Adipocyte (in vitro differentiated cells): ENCODE measurements at regions not wholly inside any gene's neighbourhood (a gene's known extent, or its start where the extent isn't known, plus 50 kb on each side); places are given as distances from the start of the nearest gene placed in this dataset.

Experiments used
- DNase-seq: peaks from one replicate; pipeline ENCODE4 v3.0.0-alpha.2; 2015; ENCODE audit warnings: low read depth
- H3K27me3 ChIP-seq: replicated peaks from 2 replicates; pipeline ENCODE4 v1.7.0; 2013; ENCODE audit warnings: mild to moderate bottlenecking, low read length, moderate library complexity; ENCODE audit not compliant: control insufficient read depth, insufficient read depth
- H3K36me3 ChIP-seq: 2 replicates; pipeline ENCODE4 v1.7.0; 2013; ENCODE audit warnings: low read length, mild to moderate bottlenecking, moderate library complexity; ENCODE audit not compliant: control insufficient read depth, insufficient read depth, severe bottlenecking
- H3K4me1 ChIP-seq: 2 replicates; pipeline ENCODE4 v1.7.0; 2013; ENCODE audit warnings: mild to moderate bottlenecking, low read length, moderate library complexity; ENCODE audit not compliant: control insufficient read depth, insufficient read depth
- H3K4me3 ChIP-seq: 2 replicates; pipeline ENCODE4 v1.7.0; 2013; ENCODE audit warnings: mild to moderate bottlenecking, low read length, moderate library complexity
- H3K9ac ChIP-seq: 2 replicates; pipeline ENCODE4 v1.7.0; 2013; ENCODE audit warnings: mild to moderate bottlenecking, low read length, moderate library complexity
- H3K9me3 ChIP-seq: 2 replicates; pipeline ENCODE4 v1.7.0; 2013; ENCODE audit warnings: mild to moderate bottlenecking, low read length, moderate library complexity; ENCODE audit not compliant: control insufficient read depth

DNA sequence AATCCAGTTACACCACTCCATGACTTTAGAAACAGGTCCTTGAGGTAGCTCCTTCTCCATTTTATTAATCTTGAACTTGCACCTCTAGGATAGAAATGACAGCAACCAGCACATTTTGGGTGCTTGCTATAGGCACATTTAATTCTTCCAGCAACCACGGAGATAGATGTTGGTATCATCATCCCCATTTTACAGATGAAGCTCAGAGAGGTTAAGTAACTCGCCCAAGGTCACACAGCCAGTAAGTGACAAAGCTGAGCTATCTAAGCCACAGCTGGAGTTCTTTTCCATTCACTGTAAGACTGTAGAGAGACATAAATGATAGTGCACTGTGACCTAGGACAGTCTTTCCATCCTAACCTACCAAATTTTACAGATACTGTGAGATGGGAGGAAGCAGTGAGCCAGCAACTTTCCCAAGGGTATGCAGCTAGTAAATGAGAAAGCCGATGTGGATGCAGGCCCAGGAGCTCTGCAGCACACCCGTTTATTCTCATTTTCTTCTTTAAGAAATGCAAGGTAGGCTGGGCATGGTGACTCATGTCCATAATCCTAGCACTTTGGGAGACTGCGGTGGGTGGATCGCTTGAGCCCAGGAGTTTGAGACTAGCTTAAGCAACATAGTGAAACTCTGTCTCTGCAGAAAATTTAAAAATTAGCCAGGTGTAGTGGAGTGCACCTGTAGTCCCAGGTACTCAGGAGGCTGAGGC lies 103.2 kb downstream of the TBX5 start:
- H3K4me3 ChIP-seq: no peak overlapping the region
- H3K4me1 ChIP-seq: peaks cover 15% of the 10 kb centered on the region
- no peaks in the 10 kb centered on the region for H3K36me3 ChIP-seq
- H3K9me3 ChIP-seq: peaks cover 8% of the 10 kb centered on the region
- H3K27me3 ChIP-seq: no peaks in the 10 kb centered on the region
- no peak overlapping the region for H3K9ac ChIP-seq
- DNase-seq: no peak

DNA sequence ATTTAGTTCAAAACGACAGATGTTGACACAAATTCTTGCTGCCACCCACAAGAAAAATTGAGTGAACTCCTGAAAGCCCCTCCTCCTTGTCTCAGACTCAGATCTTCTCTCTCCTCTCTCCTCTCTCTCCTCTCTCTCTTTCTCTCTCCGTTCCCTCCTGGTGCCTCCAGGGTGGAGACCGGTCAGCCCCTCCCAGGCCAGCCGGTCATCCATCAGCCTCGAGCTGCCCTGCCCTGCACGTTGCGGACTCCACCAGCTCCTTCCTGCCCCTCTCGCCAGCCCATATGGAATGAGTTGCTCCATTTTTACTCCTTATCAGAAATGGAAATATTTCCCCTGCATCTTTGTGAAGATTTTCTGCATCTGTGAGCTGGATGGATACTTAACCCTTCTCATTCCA lies 103.8 kb downstream of the TBX5 start:
- Histone ChIP-seq H3K27me3 (no peaks in the 10 kb centered on the region), H3K9ac (no peak overlapping the region), H3K4me1 (peaks cover 12% of the 10 kb centered on the region), H3K9me3 (peaks cover 10% of the 10 kb centered on the region), H3K4me3 (no peak overlapping the region), H3K36me3 (no peaks in the 10 kb centered on the region)
- DNase-seq: no peak

DNA sequence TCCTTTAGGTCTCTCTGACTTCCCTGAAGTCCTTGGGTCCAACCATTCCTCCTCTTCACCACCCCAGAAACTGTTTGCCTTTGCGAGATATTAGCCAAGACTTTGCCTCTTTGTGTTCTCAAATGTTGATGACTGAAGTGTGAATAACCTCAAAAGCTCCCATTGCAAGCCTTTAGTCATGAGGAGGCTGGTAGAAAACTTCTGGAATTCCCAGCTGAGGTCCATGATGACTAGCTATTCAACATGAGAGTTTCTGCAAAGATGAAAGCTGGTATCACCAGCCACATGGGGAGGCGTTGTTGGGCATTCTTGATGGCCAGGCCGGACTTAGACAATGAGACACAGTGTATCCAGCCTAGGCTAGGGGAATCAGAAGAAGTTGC lies 111.7 kb downstream of the TBX5 start:
- peaks cover 18% of the 10 kb centered on the region for H3K9me3 ChIP-seq
- DNase-seq: no peak
- peaks cover 7% of the 10 kb centered on the region for H3K4me1 ChIP-seq

DNA sequence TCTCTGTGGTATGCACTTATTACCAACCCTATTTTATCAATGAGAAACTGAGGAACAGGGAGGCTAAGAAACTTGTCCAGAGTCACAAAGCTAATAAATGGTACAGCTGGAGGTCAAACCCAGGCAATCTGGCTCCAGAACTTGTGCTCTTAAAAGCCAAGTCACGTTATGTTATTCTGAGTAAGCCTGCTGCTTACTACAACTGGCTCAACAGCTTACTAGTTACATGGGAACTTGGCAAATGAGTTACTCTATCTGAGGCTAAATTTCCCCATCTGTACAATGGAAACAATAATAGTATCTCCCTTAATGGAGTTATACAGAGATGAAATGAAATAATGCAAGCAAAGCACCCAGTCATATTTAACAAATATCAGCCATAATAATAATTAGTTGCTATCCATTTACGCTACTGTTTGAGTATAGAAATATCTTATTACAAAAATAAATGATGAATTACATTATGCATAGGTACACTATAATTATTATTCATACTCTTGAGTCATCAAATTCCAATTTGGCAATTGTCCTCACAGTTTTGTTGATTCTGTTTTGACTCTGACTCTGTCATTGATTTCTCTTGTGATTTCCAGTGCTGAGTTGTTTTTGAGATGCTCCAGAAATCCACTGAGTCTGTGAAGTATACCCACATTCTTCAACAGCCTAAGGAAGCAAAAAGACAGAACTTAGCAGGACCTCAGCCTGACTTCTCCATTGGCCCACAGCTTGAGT lies 112.2 kb downstream of the TBX5 start:
- peaks cover 7% of the 10 kb centered on the region for H3K4me1 ChIP-seq
- H3K9me3 ChIP-seq: peaks cover 18% of the 10 kb centered on the region
- H3K4me3 ChIP-seq: no peak overlapping the region
- no peak overlapping the region for H3K9ac ChIP-seq
- H3K27me3 ChIP-seq: no peaks in the 10 kb centered on the region
- no peaks in the 10 kb centered on the region for H3K36me3 ChIP-seq
- DNase-seq: no peak

More for the DNA sequence above, 111.7 kb downstream of the TBX5 start:
- Histone ChIP-seq H3K36me3 (no peaks in the 10 kb centered on the region), H3K4me3 (no peak overlapping the region), H3K9ac (no peak overlapping the region), H3K27me3 (no peaks in the 10 kb centered on the region)

DNA sequence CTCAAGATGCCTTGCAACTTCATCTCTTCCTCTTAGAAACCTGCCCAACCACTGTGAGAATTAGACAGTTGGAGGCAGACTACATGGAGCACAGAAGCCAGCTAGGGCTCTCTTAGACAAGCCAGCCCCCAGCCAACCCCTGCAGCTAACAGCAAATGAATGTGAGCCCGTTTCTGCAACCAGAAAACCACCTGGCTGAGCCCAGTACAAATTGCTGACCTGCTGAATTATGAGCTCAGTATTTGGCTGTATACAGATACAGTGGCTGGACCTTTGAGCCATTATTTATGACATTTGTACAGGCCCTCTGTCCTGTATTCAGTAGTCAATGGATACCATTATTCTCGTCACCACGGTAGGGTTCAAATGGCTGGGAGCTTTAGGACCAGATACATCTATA lies 112.9 kb downstream of the TBX5 start:
- Histone ChIP-seq H3K9ac (no peak overlapping the region), H3K9me3 (peaks cover 18% of the 10 kb centered on the region), H3K4me3 (no peak overlapping the region), H3K4me1 (peaks cover 12% of the 10 kb centered on the region), H3K36me3 (no peaks in the 10 kb centered on the region), H3K27me3 (no peaks in the 10 kb centered on the region)
- DNase-seq: no peak

DNA sequence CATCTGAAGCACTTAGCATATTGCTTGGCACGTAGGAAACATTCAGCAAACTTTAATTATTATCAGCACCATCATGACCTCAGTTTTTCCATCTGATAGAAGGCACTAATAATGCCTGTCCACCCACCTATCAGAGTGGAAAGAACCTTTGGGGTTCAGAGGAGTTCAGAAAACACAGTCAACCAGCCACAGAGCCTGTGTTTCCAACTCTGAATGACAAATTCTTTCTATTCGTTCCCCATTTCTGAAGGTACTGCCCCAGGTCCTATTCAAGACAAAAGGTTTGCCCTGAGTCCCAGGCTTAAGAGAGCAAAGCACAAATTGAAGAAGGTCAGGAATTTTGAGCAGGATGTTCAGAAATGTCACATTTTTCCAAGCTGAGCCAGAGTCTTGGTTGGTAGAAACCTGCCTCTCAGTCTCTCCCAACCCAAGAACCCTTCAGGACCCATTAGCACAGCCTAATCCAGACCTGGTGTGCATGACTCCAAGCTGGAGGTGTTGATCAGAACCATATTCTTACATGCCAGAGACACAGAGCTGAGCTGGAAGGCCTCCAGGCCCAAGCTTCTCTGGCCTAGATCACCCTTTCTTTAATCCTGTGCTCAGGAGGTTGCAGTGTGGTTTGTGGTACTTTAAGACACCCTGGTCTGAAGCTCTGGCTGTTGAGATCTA lies 114.4 kb downstream of the TBX5 start:
- DNase-seq: no peak
- no peaks in the 10 kb centered on the region for H3K36me3 ChIP-seq
- H3K4me3 ChIP-seq: no peak overlapping the region
- H3K27me3 ChIP-seq: no peaks in the 10 kb centered on the region
- H3K4me1 ChIP-seq: peaks cover 17% of the 10 kb centered on the region
- H3K9me3 ChIP-seq: peaks cover 12% of the 10 kb centered on the region
- no peak overlapping the region for H3K9ac ChIP-seq

DNA sequence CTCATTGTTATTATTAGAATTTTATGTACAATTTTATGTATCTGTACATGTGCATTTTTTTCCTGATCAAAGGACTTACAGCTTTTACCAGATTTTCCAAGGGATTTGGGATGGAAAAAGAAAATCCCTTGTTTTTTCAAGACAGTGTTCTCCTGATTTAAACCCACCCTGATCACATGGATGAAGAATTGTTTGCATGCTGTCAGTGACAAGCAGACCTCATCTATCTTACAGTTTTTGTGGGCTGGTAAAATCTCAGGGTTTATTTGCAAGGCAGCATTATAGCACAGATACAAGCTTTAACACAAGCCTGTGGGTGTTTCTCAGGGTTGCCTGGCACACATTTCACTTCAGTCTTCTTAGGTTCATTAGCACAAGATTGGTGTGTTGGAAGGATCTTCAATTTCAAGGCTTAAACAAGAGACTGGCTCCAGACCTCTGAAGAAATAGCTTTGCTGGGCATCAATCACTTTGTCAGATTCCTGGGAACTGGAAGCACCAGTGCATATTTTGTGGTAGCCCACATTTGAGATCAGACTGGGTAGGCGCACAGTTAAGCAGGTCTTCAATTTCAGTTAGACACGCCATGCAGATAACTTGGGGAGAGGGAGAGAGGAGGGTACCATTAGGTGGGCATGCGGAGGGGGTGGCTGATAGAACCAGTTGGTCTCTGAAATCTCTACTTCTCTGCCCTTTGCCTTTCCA lies 118.0 kb downstream of the TBX5 start:
- Histone ChIP-seq H3K9ac (no peak overlapping the region), H3K4me3 (no peak overlapping the region), H3K4me1 (peaks cover 10% of the 10 kb centered on the region), H3K36me3 (no peaks in the 10 kb centered on the region), H3K27me3 (peaks cover 4% of the 10 kb centered on the region), H3K9me3 (peaks cover 7% of the 10 kb centered on the region)
- DNase-seq: no peak

DNA sequence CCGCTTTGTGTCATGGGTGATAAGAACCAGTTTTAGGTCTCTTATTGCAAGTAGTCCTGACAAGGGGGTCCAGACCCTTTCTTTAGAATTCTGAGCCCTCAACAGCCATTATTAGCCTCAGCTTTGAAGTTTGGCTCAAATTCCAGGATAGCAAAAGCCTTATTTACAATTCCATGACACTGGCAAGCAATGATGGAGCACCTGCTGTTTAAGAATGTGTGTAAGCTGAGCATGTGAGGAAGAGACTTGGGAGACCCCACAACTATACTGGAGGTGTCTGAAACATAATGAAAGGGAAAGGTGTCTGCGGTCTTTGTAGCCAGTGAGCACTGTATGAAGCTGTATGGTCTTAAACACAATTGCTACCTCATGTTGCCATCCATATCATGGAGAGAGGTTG lies 119.8 kb downstream of the TBX5 start:
- peaks cover 10% of the 10 kb centered on the region for H3K4me1 ChIP-seq
- no peak for DNase-seq
- no peaks in the 10 kb centered on the region for H3K36me3 ChIP-seq
- H3K4me3 ChIP-seq: no peak overlapping the region
- H3K27me3 ChIP-seq: peaks cover 4% of the 10 kb centered on the region
- no peaks in the 10 kb centered on the region for H3K9me3 ChIP-seq
- no peak overlapping the region for H3K9ac ChIP-seq

DNA sequence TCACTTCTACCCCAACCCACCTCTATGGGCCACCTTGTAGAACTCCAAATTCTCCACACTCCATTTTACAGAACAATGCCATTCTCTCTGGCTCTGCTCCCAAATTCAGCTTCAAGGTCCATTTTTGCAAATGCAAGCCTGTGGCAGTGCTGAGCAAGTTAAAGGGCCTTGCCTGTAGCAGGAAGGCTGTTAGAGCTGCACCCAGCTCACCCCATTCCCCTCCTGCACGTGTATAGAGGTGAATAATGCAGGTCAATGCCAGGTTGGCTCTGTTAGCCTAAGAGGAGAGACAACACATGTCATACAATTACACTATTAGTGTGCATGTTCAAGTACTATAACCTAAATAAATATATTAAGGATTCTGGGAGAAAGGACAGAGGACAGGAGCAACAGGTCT lies 120.4 kb downstream of the TBX5 start:
- Histone ChIP-seq H3K4me1 (peaks cover 15% of the 10 kb centered on the region), H3K4me3 (no peak overlapping the region), H3K36me3 (no peaks in the 10 kb centered on the region), H3K27me3 (peaks cover 4% of the 10 kb centered on the region), H3K9ac (no peak overlapping the region), H3K9me3 (no peaks in the 10 kb centered on the region)
- DNase-seq: no peak

DNA sequence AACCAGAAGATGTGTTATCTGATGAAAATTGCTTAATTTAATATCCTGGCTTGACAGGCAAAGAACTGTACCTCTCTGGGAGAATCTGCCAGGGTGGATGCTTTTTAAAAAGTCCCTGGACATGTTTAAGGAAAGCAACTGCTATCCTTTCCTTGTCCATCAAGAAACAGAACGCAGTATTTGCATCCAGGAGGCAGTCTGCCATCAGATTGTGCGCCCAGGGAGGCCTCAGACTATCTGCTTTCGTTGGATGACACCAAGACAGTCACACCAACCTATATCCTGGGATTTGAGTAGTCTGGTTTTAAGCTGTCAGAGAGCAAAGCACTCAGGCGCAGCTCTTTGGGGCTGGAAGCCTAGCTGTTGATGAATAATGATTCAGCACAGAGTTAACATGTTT lies 121.9 kb downstream of the TBX5 start:
- Histone ChIP-seq H3K27me3 (peaks cover 4% of the 10 kb centered on the region), H3K36me3 (no peaks in the 10 kb centered on the region), H3K4me1 (peaks cover 15% of the 10 kb centered on the region), H3K9ac (no peak overlapping the region), H3K9me3 (no peaks in the 10 kb centered on the region), H3K4me3 (no peak overlapping the region)
- DNase-seq: no peak
